K562 (cell line): ENCODE measurements at regions not wholly inside any gene's neighbourhood (a gene's known extent, or its start where the extent isn't known, plus 50 kb on each side); places are given as distances from the start of the nearest gene placed in this dataset.

Experiments
- ATAC-seq: fragments of 200-7000 bp; cut with Tn5 transposase; 3 replicates; pipeline ENCODE4 v1.9.1; 2020; ENCODE audit warnings: moderate library complexity
- BruUV-seq: library from RNA; stranded (reverse); fragments of 400-500 nt; replicated peaks from 2 replicates; lab custom pipeline; 2021; lab: Mats Ljungman, UMichigan
- CTCF ChIA-PET: fragments of 300-600 bp; formaldehyde crosslinking; extraction: SDS; loops from one replicate; lab custom pipeline; 2021; ENCODE audit warnings: low intra/inter-chr PET ratio; lab: Yijun Ruan, JAX
- POLR2A ChIA-PET: fragments of 300-600, 350-650 bp; sonication (Branson Sonifier 250); formaldehyde crosslinking; extraction: SDS; loops from one replicate; lab custom pipeline; 2021; ENCODE audit warnings: antibody characterized with exemption, inconsistent platforms; lab: Yijun Ruan, JAX
- DNase-seq, 4 experiments: peaks; one replicate each; pipeline versions ENCODE4 v3.0.0 to v3.0.0-alpha.2; 2011 to 2018; ENCODE audit warnings: low spot score in 3 of 4, mixed read lengths in 3 of 4; ENCODE audit errors: extremely low read depth in 1 of 4
- FAIRE-seq: peaks from 2 replicates; lab custom pipeline; 2011; peaks lifted over from hg19 to GRCh38; lab: Jason Lieb, UNC
- H2AFZ ChIP-seq: 2 replicates; pipeline ENCODE4 v1.6.0; 2011; ENCODE audit warnings: low read depth, low read length, control low read depth, inconsistent platforms
- H3K27ac ChIP-seq: fragments of 200-600 bp; 3 replicates; pipeline ENCODE4 v1.8.0; 2011; ENCODE audit warnings: low read depth, mild to moderate bottlenecking, control low read depth, inconsistent platforms, low read length, moderate library complexity, mixed read lengths; ENCODE audit errors: extremely low read depth
- H3K27me3 ChIP-seq, 2 experiments: fragments of 300-600 bp in 1 of 2; 2 replicates in 1 of 2; 3 replicates in 1 of 2; pipeline versions ENCODE4 v1.6.0 to v1.8.0; 2011; ENCODE audit warnings: inconsistent platforms in 2 of 2, low read length in 2 of 2, mild to moderate bottlenecking in 1 of 2, mixed read lengths in 1 of 2, moderate library complexity in 1 of 2; ENCODE audit not compliant: control insufficient read depth in 2 of 2, insufficient read depth in 2 of 2
- H3K36me3 ChIP-seq: fragments of 300-600 bp; 3 replicates; pipeline ENCODE4 v1.8.0; 2011; ENCODE audit warnings: mild to moderate bottlenecking, low read length, inconsistent platforms; ENCODE audit not compliant: control insufficient read depth, insufficient read depth
- H3K4me1 ChIP-seq, 2 experiments: fragments of 200-600 bp in 1 of 2; replicated peaks in 1 of 2; 2 replicates in 1 of 2; 3 replicates in 1 of 2; pipeline versions ENCODE4 v1.5.1 to v1.8.0; 2011; ENCODE audit warnings: inconsistent platforms in 2 of 2, low read length in 2 of 2, mild to moderate bottlenecking in 1 of 2, mixed read lengths in 1 of 2, moderate library complexity in 1 of 2; ENCODE audit not compliant: control insufficient read depth in 2 of 2, insufficient read depth in 2 of 2
- H3K4me2 ChIP-seq: 2 replicates; pipeline ENCODE4 v1.6.1; 2011; ENCODE audit warnings: low read length, control low read depth, inconsistent platforms, mixed read lengths; ENCODE audit not compliant: insufficient read depth
- H3K4me3 ChIP-seq: fragments of 200-600 bp; sonication (generic), shearing (Covaris generic); 2 replicates; pipeline ENCODE4 v1.5.1; 2016; ENCODE audit warnings: control low read depth, inconsistent platforms
- H3K79me2 ChIP-seq: fragments of 200-600 bp; 3 replicates; pipeline ENCODE4 v1.8.0; 2011; ENCODE audit warnings: low read length, inconsistent platforms; ENCODE audit not compliant: control insufficient read depth, insufficient read depth
- H3K9ac ChIP-seq, 2 experiments: 2 replicates each; pipeline versions ENCODE4 v1.6.0 to v1.6.1; 2011; ENCODE audit warnings: low read depth in 2 of 2, low read length in 2 of 2, control low read depth in 1 of 2, inconsistent platforms in 1 of 2, mild to moderate bottlenecking in 1 of 2, mixed read lengths in 1 of 2; ENCODE audit not compliant: insufficient read depth in 1 of 2
- H3K9me1 ChIP-seq: one replicate; pipeline ENCODE4 v1.6.0; 2011; ENCODE audit warnings: inconsistent platforms, mild to moderate bottlenecking, low read length, moderate library complexity; ENCODE audit not compliant: control insufficient read depth, insufficient read depth
- H3K9me3 ChIP-seq: replicated peaks from 2 replicates; pipeline ENCODE4 v1.5.1; 2011; ENCODE audit warnings: low read depth, low read length, inconsistent platforms; ENCODE audit not compliant: control insufficient read depth, insufficient read depth
- H4K20me1 ChIP-seq: replicated peaks from 2 replicates; pipeline ENCODE4 v1.6.1; 2011; ENCODE audit warnings: low read length, inconsistent platforms, mixed read lengths; ENCODE audit not compliant: control insufficient read depth, insufficient read depth
- ASH1L ChIP-seq: fragments of 450-650 bp; IDR thresholded peaks from 2 replicates; pipeline ENCODE4 v1.6.1; 2018; ENCODE audit warnings: borderline replicate concordance, mild to moderate bottlenecking, low read depth; ENCODE audit not compliant: partially characterized antibody
- BRF1 ChIP-seq: IDR thresholded peaks from 3 replicates; pipeline ENCODE4 v1.6.1; 2011; ENCODE audit warnings: borderline replicate concordance, mild to moderate bottlenecking; ENCODE audit not compliant: insufficient read length; ENCODE audit errors: extremely low read depth
- CLOCK ChIP-seq: fragments of 250-450 bp; sonication (Bioruptor Pico); IDR thresholded peaks from 2 replicates; pipeline ENCODE4 v1.4.0; 2020; ENCODE audit warnings: mild to moderate bottlenecking, moderate library complexity, borderline replicate concordance
- ELK3 ChIP-seq: fragments of 450-650 bp; formaldehyde crosslinking; IDR thresholded peaks from 2 replicates; pipeline ENCODE4 v1.4.0; 2020; ENCODE audit warnings: mild to moderate bottlenecking
- EP400 ChIP-seq: fragments of 450-650 bp; IDR thresholded peaks from 2 replicates; pipeline ENCODE4 v1.6.1; 2017; ENCODE audit warnings: antibody characterized with exemption, mild to moderate bottlenecking, moderate library complexity
- EWSR1 ChIP-seq: fragments of 450-650 bp; IDR thresholded peaks from 2 replicates; pipeline ENCODE4 v1.6.1; 2018; ENCODE audit warnings: borderline replicate concordance, mild to moderate bottlenecking, low read depth, moderate library complexity; ENCODE audit not compliant: partially characterized antibody
- POLR3G ChIP-seq: IDR thresholded peaks from 2 replicates; pipeline ENCODE4 v1.6.1; 2011; ENCODE audit not compliant: insufficient read length, insufficient replicate concordance; ENCODE audit errors: extremely low read depth
- RNF219 ChIP-seq: fragments of 250-450 bp; sonication (Bioruptor Pico); IDR thresholded peaks from 2 replicates; pipeline ENCODE4 v1.5.0; 2022; ENCODE audit warnings: mild to moderate bottlenecking
- SMARCE1 ChIP-seq: fragments of 450-650 bp; IDR thresholded peaks from 2 replicates; pipeline ENCODE4 v1.7.1; 2016; ENCODE audit warnings: mild to moderate bottlenecking
- TBL1XR1 ChIP-seq, 2 experiments: IDR thresholded peaks; 2 replicates each; pipeline ENCODE4 v1.6.1; 2012; ENCODE audit warnings: improper control_type of control experiment in 2 of 2, low read length in 2 of 2, mild to moderate bottlenecking in 1 of 2
- XRCC5 ChIP-seq: fragments of 200-400 bp; formaldehyde crosslinking; IDR thresholded peaks from 2 replicates; pipeline ENCODE4 v1.6.1; 2017; ENCODE audit warnings: low read depth, mild to moderate bottlenecking, low read length
- ZBED1 ChIP-seq: IDR thresholded peaks from 2 replicates; pipeline ENCODE4 v1.6.1; 2014
- ZBTB49 ChIP-seq: sonication (generic); formaldehyde crosslinking; IDR thresholded peaks from 2 replicates; pipeline ENCODE4 v1.8.0; 2022; ENCODE audit warnings: missing genetic modification reagents, mild to moderate bottlenecking, borderline replicate concordance
- ZNF354B ChIP-seq: fragments of 250-450 bp; sonication (Bioruptor Pico); IDR thresholded peaks from 2 replicates; pipeline ENCODE4 v1.4.0; 2020
- WGBS: fragments of 100-300 bp; shearing (Covaris generic); methylation state at CpG from one replicate; pipeline ENCODE4 v1.1.6; 2016; ENCODE audit warnings: low coverage, mixed read lengths; ENCODE audit not compliant: insufficient coverage; ENCODE audit errors: missing lambda C conversion rate; 5-methylcytosine and 5-hydroxymethylcytosine counted together
- in situ Hi-C: fragments of 300-500 bp; cut with MboI; formaldehyde crosslinking; loops from 4 replicates; pipeline ENCODE4 v1.15.0; 2018; ENCODE audit warnings: inconsistent platforms, mixed read lengths
- intact Hi-C: fragments of 100-400 bp; cut with micrococcal nuclease; formaldehyde crosslinking; loops from 2 replicates; pipeline ENCODE4 v1.14.2; 2022

- BruUV-seq = no TSS peak
- CTCF ChIA-PET = no interaction called here
- no peaks in the 10 kb centered on the region; a peak in 1 of 5 replicates for H3K4me1 ChIP-seq
- no peak overlapping the region for H2AFZ ChIP-seq
- in situ Hi-C loops (no loop called here), intact Hi-C loops (no loop called here)
- DNase-seq = no peak
- no peaks in the 10 kb centered on the region for H3K9me3 ChIP-seq
- POLR2A ChIA-PET = no interaction called here
- H3K4me2 ChIP-seq = no peak overlapping the region
- no peaks in the 10 kb centered on the region for H3K79me2 ChIP-seq
- ATAC-seq = no peak
- FAIRE-seq = no peak
- no peaks in the 10 kb centered on the region for H3K36me3 ChIP-seq
- no peak overlapping the region for H3K27ac ChIP-seq
- no peak overlapping the region for H3K4me3 ChIP-seq
- no peaks in the 10 kb centered on the region for H4K20me1 ChIP-seq
- 0% methylated on average over 2 of the region's 2 CpGs for WGBS
- no peaks in the 10 kb centered on the region for H3K27me3 ChIP-seq
- no peak overlapping the region for H3K9ac ChIP-seq
- no peaks in the 10 kb centered on the region for H3K9me1 ChIP-seq
- no peak for TF ChIP-seq SMARCE1
- TF ChIP-seq ZBED1 = no peak
- no peak for TF ChIP-seq EP400
- no peak for TF ChIP-seq CLOCK
- TF ChIP-seq XRCC5 = no peak
- no peak for TF ChIP-seq ZBTB49
- TF ChIP-seq ZNF354B (CRISPR knock-in tag) = no peak
- no peak for TF ChIP-seq ASH1L
- TF ChIP-seq POLR3G = no peak
- TF ChIP-seq TBL1XR1 (IDR thresholded peaks at IDR 0.05; ENCODE audit: low read length in 2 of 2) = no peak
- no peak for TF ChIP-seq ELK3 (CRISPR knock-in tag)
- no peak for TF ChIP-seq RNF219 (CRISPR knock-in tag)
- TF ChIP-seq BRF1 = no peak
- no peak for TF ChIP-seq EWSR1
These were observed 598.8 kb downstream of the MAFB start for GRCh38 chr20:40090236-40090635.
